ENCODE measurements at regions not wholly inside any gene's neighbourhood (a gene's known extent, or its start where the extent isn't known, plus 50 kb on each side); places are given as distances from the start of the nearest gene placed in this dataset.

DNA sequence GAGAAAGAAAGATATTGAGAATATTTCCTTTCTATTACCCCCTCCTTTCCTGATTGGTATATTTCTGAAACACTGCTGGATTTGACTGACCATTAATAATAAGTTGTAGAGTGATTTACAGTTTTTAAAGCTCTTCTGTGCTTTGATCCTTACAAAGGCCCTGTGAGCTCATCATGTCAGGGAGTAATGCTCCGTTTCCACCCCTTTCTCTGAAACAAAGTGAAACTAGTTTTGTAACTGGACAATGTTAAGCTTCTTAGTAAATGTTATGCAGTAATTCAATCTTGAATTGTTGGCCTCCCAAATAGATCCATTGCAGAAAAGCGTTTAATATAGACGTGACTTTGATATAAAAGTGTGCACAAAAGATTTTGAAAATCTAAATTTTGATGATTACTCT, 190.1 kb upstream of the GNPDA2 start:
- Histone ChIP-seq H3F3A (ENCODE audit: control insufficient read depth, insufficient read depth) (no peaks in the 10 kb centered on the region), H3K4me3 (ENCODE audit: low read length) (no peak overlapping the region), H3K9me3 (ENCODE audit: control insufficient read depth, insufficient read depth, low read length) (no peaks in the 10 kb centered on the region), H3K79me2 (ENCODE audit: control insufficient read depth, low read length) (no peaks in the 10 kb centered on the region), H4K20me1 (ENCODE audit: control insufficient read depth, insufficient read depth, low read depth, low read length) (no peaks in the 10 kb centered on the region), H3K4me1 (ENCODE audit: control insufficient read depth, low read length) (no peaks in the 10 kb centered on the region), H3K27me3 (ENCODE audit: control insufficient read depth, low read length) (no peaks in the 10 kb centered on the region), H3K36me3 (ENCODE audit: control insufficient read depth, low read length) (no peaks in the 10 kb centered on the region), H3K4me2 (ENCODE audit: low read length) (peak overlapping the region; percentile 16; the same call in 1 of the 2 replicates), H3K9me2 (replicated peaks; ENCODE audit: control insufficient read depth, low read length) (no peaks in the 10 kb centered on the region), H3K27ac (ENCODE audit: low read depth, low read length) (no peak overlapping the region)
- TF ChIP-seq EZH2phosphoT487 (IDR thresholded peaks at IDR 0.05; ENCODE audit: borderline replicate concordance, low read length): no peak
- TF ChIP-seq, protein P1, sequence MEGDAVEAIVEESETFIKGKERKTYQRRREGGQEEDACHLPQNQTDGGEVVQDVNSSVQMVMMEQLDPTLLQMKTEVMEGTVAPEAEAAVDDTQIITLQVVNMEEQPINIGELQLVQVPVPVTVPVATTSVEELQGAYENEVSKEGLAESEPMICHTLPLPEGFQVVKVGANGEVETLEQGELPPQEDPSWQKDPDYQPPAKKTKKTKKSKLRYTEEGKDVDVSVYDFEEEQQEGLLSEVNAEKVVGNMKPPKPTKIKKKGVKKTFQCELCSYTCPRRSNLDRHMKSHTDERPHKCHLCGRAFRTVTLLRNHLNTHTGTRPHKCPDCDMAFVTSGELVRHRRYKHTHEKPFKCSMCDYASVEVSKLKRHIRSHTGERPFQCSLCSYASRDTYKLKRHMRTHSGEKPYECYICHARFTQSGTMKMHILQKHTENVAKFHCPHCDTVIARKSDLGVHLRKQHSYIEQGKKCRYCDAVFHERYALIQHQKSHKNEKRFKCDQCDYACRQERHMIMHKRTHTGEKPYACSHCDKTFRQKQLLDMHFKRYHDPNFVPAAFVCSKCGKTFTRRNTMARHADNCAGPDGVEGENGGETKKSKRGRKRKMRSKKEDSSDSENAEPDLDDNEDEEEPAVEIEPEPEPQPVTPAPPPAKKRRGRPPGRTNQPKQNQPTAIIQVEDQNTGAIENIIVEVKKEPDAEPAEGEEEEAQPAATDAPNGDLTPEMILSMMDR (IDR thresholded peaks at IDR 0.05; ENCODE audit: low read depth, low read length, poor library complexity, severe bottlenecking): no peak

DNA sequence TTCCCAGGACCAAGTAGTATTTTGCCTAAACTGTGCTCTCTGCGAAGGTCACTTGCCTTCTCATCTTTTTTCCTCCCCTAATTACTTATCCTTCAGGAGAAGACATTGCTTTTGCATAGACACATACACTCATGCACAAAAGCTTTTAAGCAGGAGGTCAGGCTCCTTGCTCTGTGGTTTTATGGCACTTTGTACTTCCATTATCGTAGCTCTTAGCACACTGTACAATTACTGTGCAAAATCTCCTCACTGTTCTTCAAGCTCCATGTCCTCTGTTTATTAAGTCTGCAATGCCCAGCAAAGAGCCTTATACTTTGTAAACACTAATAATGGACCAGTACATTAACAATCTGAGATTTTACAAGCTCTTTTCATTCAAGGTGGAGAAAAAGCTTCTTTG, 188.4 kb upstream of the GNPDA2 start:
- TF ChIP-seq, protein P1 (IDR thresholded peaks at IDR 0.05; ENCODE audit: low read depth, low read length, poor library complexity, severe bottlenecking): no peak
- TF ChIP-seq EZH2phosphoT487 (IDR thresholded peaks at IDR 0.05; ENCODE audit: borderline replicate concordance, low read length): no peak
- Histone ChIP-seq H3K79me2 (ENCODE audit: control insufficient read depth, low read length) (no peaks in the 10 kb centered on the region), H4K20me1 (ENCODE audit: control insufficient read depth, insufficient read depth, low read depth, low read length) (no peaks in the 10 kb centered on the region)

DNA sequence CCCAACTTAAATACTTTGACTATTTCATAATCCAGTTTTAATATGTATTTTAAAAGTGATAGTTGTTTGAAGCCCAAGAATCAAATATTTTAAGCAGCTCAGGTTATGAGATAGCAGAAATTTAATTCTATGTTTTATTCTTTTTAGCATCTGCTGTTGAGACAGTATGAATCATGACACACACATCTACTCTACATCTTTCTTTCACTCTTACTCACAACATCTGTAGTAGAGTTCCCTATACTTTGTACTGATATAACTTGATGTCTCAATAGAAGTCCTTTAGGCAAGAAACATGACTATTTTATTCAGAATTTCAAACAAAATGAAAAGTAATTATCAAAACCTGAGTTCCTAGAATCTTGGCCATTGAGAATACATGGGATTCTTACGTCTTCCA, 187.9 kb upstream of the GNPDA2 start:
- Histone ChIP-seq H3K27ac (ENCODE audit: low read depth, low read length) (no peak overlapping the region), H3K36me3 (ENCODE audit: control insufficient read depth, low read length) (no peaks in the 10 kb centered on the region), H3K9me2 (replicated peaks; ENCODE audit: control insufficient read depth, low read length) (no peaks in the 10 kb centered on the region), H3K4me2 (ENCODE audit: low read length) (no peak overlapping the region), H3K4me1 (ENCODE audit: control insufficient read depth, low read length) (no peaks in the 10 kb centered on the region), H3K9me3 (ENCODE audit: control insufficient read depth, insufficient read depth, low read length) (no peaks in the 10 kb centered on the region), H3F3A (ENCODE audit: control insufficient read depth, insufficient read depth) (no peaks in the 10 kb centered on the region), H3K4me3 (ENCODE audit: low read length) (no peak overlapping the region), H4K20me1 (ENCODE audit: control insufficient read depth, insufficient read depth, low read depth, low read length) (no peaks in the 10 kb centered on the region), H3K27me3 (ENCODE audit: control insufficient read depth, low read length) (no peaks in the 10 kb centered on the region), H3K79me2 (ENCODE audit: control insufficient read depth, low read length) (no peaks in the 10 kb centered on the region)
- TF ChIP-seq EZH2phosphoT487 (IDR thresholded peaks at IDR 0.05; ENCODE audit: borderline replicate concordance, low read length): no peak
- TF ChIP-seq, protein P1 (IDR thresholded peaks at IDR 0.05; ENCODE audit: low read depth, low read length, poor library complexity, severe bottlenecking): no peak

More for the DNA sequence above, 188.4 kb upstream of the GNPDA2 start:
- H3K4me3 ChIP-seq (ENCODE audit: low read length): no peak overlapping the region
- H3K9me3 ChIP-seq (ENCODE audit: control insufficient read depth, insufficient read depth, low read length): no peaks in the 10 kb centered on the region
- H3K27me3 ChIP-seq (ENCODE audit: control insufficient read depth, low read length): no peaks in the 10 kb centered on the region
- no peaks in the 10 kb centered on the region for H3K4me1 ChIP-seq (ENCODE audit: control insufficient read depth, low read length)
- H3K36me3 ChIP-seq (ENCODE audit: control insufficient read depth, low read length): no peaks in the 10 kb centered on the region
- no peak overlapping the region for H3K27ac ChIP-seq (ENCODE audit: low read depth, low read length)
- H3K4me2 ChIP-seq (ENCODE audit: low read length): no peak overlapping the region
- no peaks in the 10 kb centered on the region for H3F3A ChIP-seq (ENCODE audit: control insufficient read depth, insufficient read depth)
- no peaks in the 10 kb centered on the region for H3K9me2 ChIP-seq (replicated peaks; ENCODE audit: control insufficient read depth, low read length)

DNA sequence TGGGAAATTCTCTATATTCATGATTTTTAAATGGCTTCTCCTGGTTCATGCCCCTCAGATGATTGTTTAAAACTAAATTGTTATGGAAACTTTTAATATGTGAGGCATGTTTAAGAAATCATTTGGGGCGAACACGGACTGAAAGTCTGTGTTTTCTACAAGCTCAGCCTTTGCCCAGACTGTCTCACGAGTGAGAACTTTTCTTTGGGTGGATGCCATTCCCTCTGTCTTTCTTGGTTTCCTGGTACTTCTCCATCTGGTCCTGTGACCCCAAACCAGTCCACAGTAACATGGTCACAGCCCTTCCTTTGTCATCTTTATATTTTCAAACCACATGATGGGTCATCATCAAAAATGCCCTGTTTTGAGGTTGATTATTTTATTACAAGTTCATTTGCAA, 186.6 kb upstream of the GNPDA2 start:
- no peak overlapping the region for H3K27ac ChIP-seq (ENCODE audit: low read depth, low read length)
- no peaks in the 10 kb centered on the region for H3K36me3 ChIP-seq (ENCODE audit: control insufficient read depth, low read length)
- no peaks in the 10 kb centered on the region for H3K79me2 ChIP-seq (ENCODE audit: control insufficient read depth, low read length)
- no peak overlapping the region for H3K4me3 ChIP-seq (ENCODE audit: low read length)
- TF ChIP-seq EZH2phosphoT487 (IDR thresholded peaks at IDR 0.05; ENCODE audit: borderline replicate concordance, low read length): no peak
- TF ChIP-seq, protein P1 (IDR thresholded peaks at IDR 0.05; ENCODE audit: low read depth, low read length, poor library complexity, severe bottlenecking): no peak
- H4K20me1 ChIP-seq (ENCODE audit: control insufficient read depth, insufficient read depth, low read depth, low read length): no peaks in the 10 kb centered on the region
- H3K4me2 ChIP-seq (ENCODE audit: low read length): no peak overlapping the region
- no peaks in the 10 kb centered on the region for H3K9me3 ChIP-seq (ENCODE audit: control insufficient read depth, insufficient read depth, low read length)
- no peaks in the 10 kb centered on the region for H3F3A ChIP-seq (ENCODE audit: control insufficient read depth, insufficient read depth)
- H3K9me2 ChIP-seq (replicated peaks; ENCODE audit: control insufficient read depth, low read length): no peaks in the 10 kb centered on the region
- H3K27me3 ChIP-seq (ENCODE audit: control insufficient read depth, low read length): no peaks in the 10 kb centered on the region
- H3K4me1 ChIP-seq (ENCODE audit: control insufficient read depth, low read length): no peaks in the 10 kb centered on the region

All from DOHH2 (cell line).